ENCODE measurements at regions not wholly inside any gene's neighbourhood (a gene's known extent, or its start where the extent isn't known, plus 50 kb on each side); places are given as distances from the start of the nearest gene placed in this dataset.

DNA sequence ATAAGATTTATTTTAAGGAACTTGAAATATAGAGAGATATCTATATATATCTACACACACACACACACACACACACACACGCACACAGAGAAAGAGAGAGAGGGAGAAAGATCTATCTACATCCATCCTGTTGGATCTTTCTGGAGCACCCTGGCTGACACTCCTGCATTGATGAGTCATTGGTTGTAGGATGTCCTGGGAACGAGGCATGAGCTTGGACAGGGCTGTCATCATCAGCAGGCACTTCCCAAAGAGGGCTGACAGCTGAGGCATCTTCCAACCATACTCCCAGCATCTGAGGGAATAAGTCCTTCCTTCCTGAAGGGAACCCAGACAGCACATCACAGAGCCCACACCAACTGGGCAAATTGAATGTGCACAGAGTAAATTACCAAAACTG is 99.1 kb upstream of the ERG start:
- TF ChIP-seq, protein P1, sequence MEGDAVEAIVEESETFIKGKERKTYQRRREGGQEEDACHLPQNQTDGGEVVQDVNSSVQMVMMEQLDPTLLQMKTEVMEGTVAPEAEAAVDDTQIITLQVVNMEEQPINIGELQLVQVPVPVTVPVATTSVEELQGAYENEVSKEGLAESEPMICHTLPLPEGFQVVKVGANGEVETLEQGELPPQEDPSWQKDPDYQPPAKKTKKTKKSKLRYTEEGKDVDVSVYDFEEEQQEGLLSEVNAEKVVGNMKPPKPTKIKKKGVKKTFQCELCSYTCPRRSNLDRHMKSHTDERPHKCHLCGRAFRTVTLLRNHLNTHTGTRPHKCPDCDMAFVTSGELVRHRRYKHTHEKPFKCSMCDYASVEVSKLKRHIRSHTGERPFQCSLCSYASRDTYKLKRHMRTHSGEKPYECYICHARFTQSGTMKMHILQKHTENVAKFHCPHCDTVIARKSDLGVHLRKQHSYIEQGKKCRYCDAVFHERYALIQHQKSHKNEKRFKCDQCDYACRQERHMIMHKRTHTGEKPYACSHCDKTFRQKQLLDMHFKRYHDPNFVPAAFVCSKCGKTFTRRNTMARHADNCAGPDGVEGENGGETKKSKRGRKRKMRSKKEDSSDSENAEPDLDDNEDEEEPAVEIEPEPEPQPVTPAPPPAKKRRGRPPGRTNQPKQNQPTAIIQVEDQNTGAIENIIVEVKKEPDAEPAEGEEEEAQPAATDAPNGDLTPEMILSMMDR (IDR thresholded peaks at IDR 0.05) = no peak
- TF ChIP-seq EP300 (IDR thresholded peaks at IDR 0.05) = no peak
- no peak for TF ChIP-seq POLR2A (IDR thresholded peaks at IDR 0.05)
